ENCODE measurements at regions not wholly inside any gene's neighbourhood (a gene's known extent, or its start where the extent isn't known, plus 50 kb on each side); places are given as distances from the start of the nearest gene placed in this dataset.
"Not testable (repeated sequence)": the region's sequence is repeated elsewhere in the genome, so short reads cannot be mapped to it uniquely, and the experiment has no call there.

GRCh38 chr1:192476802-192477298, 98.7 kb upstream of the RGS1 start:
- DNase-seq (ENCODE audit: low read depth in 1 of 2, low spot score in 1 of 2): no peak

DNA sequence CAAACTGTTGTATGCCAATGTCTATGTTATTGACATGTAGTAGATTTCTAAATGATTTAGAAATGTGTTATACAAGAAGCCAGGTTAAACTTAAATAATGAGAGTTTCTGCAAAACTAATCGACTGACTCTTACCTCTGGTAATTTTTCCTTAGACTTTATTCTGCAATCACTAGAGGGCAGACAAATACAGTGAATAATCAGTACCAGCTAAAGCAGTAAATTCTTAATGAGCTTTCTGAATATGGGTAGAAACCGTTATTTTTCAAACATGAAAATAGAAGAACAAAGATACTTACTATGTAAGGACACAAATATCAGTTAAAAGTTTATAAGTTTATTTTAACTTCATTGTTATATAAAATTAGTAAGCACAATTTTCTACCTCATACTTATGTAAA, 97.9 kb upstream of the RGS1 start:
- DNase-seq (ENCODE audit: low read depth in 1 of 2, low spot score in 1 of 2): no peak

DNA sequence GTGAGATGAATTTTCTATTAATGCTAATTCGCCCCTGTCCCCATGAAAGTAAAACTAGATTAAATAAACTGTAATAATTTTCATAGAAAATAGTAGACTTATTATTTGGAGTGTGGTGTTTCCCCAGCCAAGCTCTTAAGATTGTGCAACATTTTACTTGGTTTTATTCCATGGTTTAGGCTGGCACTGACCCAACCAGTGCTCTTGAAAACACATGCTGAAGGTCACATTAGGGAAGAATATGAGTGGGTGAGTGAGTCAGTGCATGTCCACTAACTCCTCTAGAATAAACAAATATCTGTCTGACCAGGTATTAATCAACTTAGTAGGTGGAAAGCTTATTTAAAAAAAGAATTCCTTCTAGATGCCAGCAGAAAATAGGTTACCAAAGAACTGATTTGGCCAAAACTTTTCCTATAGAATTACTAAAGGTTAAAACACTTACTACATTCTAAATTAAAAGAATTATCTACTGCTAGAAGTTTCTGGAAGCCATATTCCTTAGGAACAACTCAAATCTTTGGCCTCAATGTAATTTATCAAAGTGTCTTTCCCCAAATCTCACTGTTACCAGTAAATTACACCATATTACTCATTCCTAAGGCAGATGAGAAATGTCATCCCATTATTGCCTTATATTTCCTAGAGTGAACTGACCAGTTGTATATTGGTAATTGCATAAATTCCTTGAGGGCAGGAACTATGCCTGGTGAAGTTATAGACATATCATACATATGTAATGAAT, 89.7 kb upstream of the RGS1 start:
- no peak for DNase-seq (ENCODE audit: low read depth in 1 of 2, low spot score in 1 of 2)

DNA sequence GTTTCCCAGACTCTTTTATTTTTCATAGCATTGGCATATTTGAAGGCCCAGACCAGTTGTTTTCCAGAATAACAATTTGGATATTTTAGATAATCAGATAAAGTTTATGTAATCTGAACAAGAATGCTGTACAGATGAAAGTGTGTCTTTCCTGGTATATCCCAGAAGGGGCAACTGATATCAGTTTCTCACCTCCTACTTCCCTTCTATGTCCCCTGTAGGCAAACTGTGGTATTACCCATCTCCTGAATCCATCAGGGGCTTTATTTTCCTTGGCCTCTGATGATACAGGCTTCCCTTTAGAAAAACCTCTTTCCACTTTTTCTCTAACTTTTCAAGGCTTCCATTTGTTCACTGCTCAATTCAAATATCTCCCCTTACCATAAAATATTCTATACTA, 87.5 kb upstream of the RGS1 start:
- no peak for DNase-seq (ENCODE audit: low read depth in 1 of 2, low spot score in 1 of 2)

- DNase-seq (ENCODE audit: low read depth in 1 of 2, low spot score in 1 of 2): no peak
These were observed 86.5 kb upstream of the RGS1 start for GRCh38 chr1:192489047-192489446.

GRCh38 chr1:192489748-192490147, 85.8 kb upstream of the RGS1 start:
- no peak for DNase-seq (ENCODE audit: low read depth in 1 of 2, low spot score in 1 of 2)

- no peak for DNase-seq (ENCODE audit: low read depth in 1 of 2, low spot score in 1 of 2)
These were observed 83.6 kb upstream of the RGS1 start for GRCh38 chr1:192491804-192492554.

- no peak for DNase-seq (ENCODE audit: low read depth in 1 of 2, low spot score in 1 of 2)
These were observed 82.0 kb upstream of the RGS1 start for GRCh38 chr1:192493584-192493983.

GRCh38 chr1:192496369-192497056, 79.1 kb upstream of the RGS1 start:
- no peak for DNase-seq (ENCODE audit: low read depth in 1 of 2, low spot score in 1 of 2)

DNA sequence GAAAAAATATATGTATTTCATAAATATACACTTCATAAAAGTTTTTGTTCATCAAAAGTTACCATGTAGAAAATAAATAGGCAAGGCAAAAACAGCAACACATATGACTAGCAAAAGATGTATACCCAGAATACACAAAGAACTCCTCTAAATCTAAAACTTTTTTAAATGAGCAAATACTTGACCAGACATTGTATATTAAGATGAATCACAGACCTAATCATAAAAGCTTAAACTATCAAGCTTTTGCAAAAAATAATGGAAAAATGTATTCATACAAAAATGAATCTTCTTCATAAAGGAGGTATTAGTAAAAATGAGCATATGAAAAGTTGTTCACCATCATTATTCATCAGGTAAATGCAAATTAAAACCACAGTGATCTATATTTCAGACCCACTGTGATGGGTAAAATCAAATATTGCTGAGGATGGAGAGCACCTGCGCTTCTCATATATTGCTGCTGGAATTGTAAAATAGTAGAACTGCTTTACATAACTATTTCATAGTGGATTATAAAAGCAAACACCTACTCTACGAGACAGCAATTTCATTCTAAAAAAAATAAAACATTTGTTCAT, 78.3 kb upstream of the RGS1 start:
- no peak for DNase-seq (ENCODE audit: low read depth in 1 of 2, low spot score in 1 of 2)

DNA sequence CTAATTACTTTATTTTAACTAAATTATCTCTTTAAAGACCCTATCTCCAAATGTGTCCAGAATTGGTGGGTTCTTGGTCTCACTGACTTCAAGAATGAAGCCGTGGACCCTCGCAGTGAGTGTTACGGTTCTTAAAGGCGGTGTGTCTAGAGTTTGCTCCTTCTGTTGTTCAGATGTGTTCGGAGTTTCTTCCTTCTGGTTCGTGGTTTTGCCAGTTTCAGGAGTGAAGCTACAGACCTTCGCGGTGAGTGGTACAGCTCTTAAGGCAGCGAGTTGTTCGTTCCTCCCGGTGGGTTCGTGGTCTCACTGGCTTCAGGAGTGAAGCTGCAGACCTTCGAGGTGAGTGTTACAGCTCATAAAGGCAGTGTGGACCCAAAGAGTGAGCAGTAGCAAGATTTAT, 77.5 kb upstream of the RGS1 start:
- not testable (repeated sequence) for DNase-seq (ENCODE audit: low read depth in 1 of 2, low spot score in 1 of 2)

DNA sequence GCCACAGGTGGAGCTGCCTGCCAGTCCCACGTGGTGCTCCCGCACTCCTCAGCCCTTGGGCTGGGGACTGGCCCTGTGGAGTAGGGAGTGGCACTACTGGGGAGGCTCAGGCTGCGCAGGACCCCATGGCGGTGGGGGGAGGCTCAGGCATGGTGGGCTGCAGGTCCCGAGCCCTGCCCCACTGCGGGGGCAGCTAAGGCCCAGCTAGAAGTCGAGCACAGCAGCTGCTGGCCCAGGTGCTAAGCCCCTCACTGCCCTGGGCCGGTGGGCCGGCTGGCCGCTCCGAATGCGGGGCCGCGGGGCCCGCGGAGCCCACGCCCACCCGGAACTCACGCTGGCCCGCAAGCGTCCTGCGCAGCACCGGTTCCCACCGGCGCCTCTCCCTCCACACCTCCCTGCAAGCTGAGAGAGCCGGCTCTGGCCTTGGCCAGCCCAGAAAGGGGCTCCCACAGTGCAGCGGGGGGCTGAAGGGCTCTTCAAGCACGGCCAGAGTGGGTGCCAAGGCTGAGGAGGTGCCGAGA, 76.5 kb upstream of the RGS1 start:
- not testable (repeated sequence) for DNase-seq (ENCODE audit: low read depth in 1 of 2, low spot score in 1 of 2)

DNA sequence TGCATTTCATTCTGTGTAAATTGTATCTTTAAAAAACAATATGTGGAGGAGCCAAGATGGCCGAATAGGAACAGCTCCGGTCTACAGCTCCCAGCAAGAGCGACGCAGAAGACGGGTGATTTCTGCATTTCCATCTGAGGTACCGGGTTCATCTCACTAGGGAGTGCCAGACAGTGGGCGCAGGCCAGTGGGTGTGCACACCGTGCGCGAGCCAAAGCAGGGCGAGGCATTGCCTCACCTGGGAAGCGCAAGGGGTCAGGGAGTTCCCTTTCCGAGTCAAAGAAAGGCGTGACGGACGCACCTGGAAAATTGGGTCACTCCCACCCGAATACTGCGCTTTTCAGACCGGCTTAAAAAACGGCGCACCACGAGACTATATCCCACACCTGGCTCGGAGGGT, 75.0 kb upstream of the RGS1 start:
- not testable (repeated sequence) for DNase-seq (ENCODE audit: low read depth in 1 of 2, low spot score in 1 of 2)

DNA sequence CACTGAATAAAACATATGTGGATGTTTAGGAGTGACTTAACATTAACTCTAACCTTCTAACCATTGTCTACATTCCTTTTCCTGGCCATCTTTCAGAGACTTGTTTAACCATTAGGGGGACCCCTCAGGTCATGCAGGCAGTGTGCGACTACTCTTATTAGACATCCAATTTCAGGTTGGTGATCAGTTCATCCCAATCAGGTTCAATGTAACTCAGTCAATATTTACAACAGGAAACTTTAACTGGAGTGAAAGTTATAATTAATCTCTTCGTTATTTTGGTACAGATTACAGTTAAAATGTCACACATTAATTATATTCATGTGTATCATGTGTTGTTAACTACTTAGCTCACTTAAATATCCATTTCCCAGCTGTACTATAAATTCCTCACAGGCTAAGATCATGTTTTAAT, 68.8 kb upstream of the RGS1 start:
- no peak for DNase-seq (ENCODE audit: low read depth in 1 of 2, low spot score in 1 of 2)

GRCh38 chr1:192512426-192513162, 63.0 kb upstream of the RGS1 start:
- DNase-seq (ENCODE audit: low read depth in 1 of 2, low spot score in 1 of 2): no peak

GRCh38 chr1:192513196-192513595, 62.4 kb upstream of the RGS1 start:
- DNase-seq (ENCODE audit: low read depth in 1 of 2, low spot score in 1 of 2): no peak

- no peak for DNase-seq (ENCODE audit: low read depth in 1 of 2, low spot score in 1 of 2)
These were observed 61.9 kb upstream of the RGS1 start for GRCh38 chr1:192513697-192514096.

GRCh38 chr1:192516776-192517297, 58.7 kb upstream of the RGS1 start:
- DNase-seq (ENCODE audit: low read depth in 1 of 2, low spot score in 1 of 2): peak in 1 of 2 donors; percentile 79

GRCh38 chr1:192517716-192518355, 57.7 kb upstream of the RGS1 start:
- DNase-seq (ENCODE audit: low read depth in 1 of 2, low spot score in 1 of 2): not testable (repeated sequence)

GRCh38 chr1:192518700-192519099, 56.9 kb upstream of the RGS1 start:
- DNase-seq (ENCODE audit: low read depth in 1 of 2, low spot score in 1 of 2): no peak

Measured in activated CD4-positive, alpha-beta T cell treated with anti-CD3 and anti-CD28 coated beads, Interleukin-2, amount 50 U/mL, for 24 hours (primary cell).